ENCODE measurements at regions not wholly inside any gene's neighbourhood (a gene's known extent, or its start where the extent isn't known, plus 50 kb on each side); places are given as distances from the start of the nearest gene placed in this dataset.

GRCh38 chr14:58815161-58815701 is 177.5 kb downstream of the DACT1 start:
- TF ChIP-seq TSHZ2 (CRISPR knock-in tag; IDR thresholded peaks at IDR 0.05), result peak; percentile 74; the same call in 1 of the 2 replicates
- TF ChIP-seq CREB5 (CRISPR knock-in tag; IDR thresholded peaks at IDR 0.05; ENCODE audit: low read depth), result peak; percentile 98
- TF ChIP-seq CSDC2 (CRISPR knock-in tag; IDR thresholded peaks at IDR 0.05), result peak; percentile 71; the same call in 1 of the 2 replicates
- 0 out of 2 replicates have a peak, but pooled peaks have one; percentile 8 for TF ChIP-seq TOX (CRISPR knock-in tag; IDR thresholded peaks at IDR 0.05; ENCODE audit: borderline replicate concordance)
- TF ChIP-seq ZFP3 (CRISPR knock-in tag; IDR thresholded peaks at IDR 0.05), result peak; percentile 23; the same call in 1 of the 2 replicates
- TF ChIP-seq ZFP30 (CRISPR knock-in tag; IDR thresholded peaks at IDR 0.05), result no peak
